ENCODE measurements at regions not wholly inside any gene's neighbourhood (a gene's known extent, or its start where the extent isn't known, plus 50 kb on each side); places are given as distances from the start of the nearest gene placed in this dataset.

GRCh38 chr16:62639890-62640289 lies 603.7 kb upstream of the CDH8 start:
- TF ChIP-seq EZH2 (optimal IDR thresholded peaks at IDR 0.05; ENCODE audit: low read depth, low read length) (no peak), CTCF (IDR thresholded peaks at IDR 0.05; ENCODE audit: low read length) (no peak)
